NCI-H146 (cell line): ENCODE measurements at regions not wholly inside any gene's neighbourhood (a gene's known extent, or its start where the extent isn't known, plus 50 kb on each side); places are given as distances from the start of the nearest gene placed in this dataset.
A peak's percentile ranks its signal among the peaks of the same experiment; 100 is the strongest.

ENCODE experiments used
- DNase-seq: peaks from one replicate; lab custom pipeline; 2025; lab: John Stamatoyannopoulos, UW

GRCh38 chr3:176714034-176714433, 483.2 kb downstream of the TBL1XR1 start:
- no peak for DNase-seq

GRCh38 chr3:176712191-176712590, 485.1 kb downstream of the TBL1XR1 start:
- DNase-seq: no peak

- no peak for DNase-seq
Measured at GRCh38 chr3:176699288-176699687, 498.0 kb downstream of the TBL1XR1 start.

GRCh38 chr3:176697284-176697889, 499.9 kb downstream of the TBL1XR1 start:
- peak; percentile 72 for DNase-seq

DNA sequence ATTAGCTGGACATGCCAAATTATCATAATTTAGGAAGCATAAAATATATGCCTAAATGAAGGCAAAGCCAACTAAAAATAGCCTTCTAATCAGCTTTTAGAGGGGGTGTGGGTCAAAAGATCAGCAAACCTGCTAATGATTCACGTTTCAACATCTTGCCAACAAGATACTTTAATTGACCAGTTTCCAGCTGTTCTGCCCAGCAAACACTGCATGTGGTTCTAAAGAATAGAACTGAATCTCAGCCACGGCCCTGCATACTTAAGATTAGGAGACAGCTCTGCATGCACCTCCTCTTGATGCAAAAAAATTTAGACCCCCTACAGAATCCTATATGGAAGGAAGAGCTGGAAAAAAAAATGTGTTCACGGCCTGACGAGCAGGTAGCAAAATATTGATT, 500.5 kb downstream of the TBL1XR1 start:
- peak; percentile 81 for DNase-seq

DNA sequence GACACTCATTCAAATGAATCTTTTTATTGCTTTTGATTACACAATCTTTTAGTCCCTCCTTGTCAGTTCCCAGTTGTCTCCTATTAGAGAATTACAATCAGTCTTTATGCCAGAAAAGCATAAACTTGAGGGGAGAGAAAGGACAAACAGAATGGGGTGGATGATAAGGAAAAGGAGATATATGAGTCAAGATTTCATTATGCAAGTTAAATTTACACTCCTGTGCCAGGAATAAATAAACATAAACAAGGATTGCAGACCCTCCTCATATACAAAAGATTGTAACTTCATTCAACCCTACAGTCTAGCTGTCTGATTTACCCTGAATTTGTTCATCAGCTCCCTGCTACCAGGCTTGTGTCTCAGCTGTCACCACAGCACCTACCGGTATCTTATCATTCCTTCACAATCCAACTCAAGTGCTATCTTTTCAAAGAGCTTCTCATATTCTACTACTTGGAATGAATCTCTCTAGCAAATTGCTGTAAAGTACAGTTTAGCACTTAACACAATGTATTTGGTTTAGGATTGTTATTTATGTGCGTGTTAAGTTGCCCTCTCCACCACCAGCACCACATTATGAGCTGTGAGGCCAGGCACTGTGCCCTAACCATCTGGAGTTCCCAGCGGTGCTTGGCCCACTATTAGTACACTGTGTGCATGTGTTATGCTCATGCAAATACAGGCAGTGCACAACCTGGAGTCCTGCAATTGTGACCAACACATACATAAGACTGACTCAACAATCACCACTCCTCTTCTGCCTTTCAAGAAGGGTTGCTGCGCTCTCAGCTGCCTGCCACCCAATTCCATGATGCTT, 504.1 kb downstream of the TBL1XR1 start:
- DNase-seq: no peak

- no peak for DNase-seq
Measured at GRCh38 chr3:176692199-176692965, 504.9 kb downstream of the TBL1XR1 start.

DNA sequence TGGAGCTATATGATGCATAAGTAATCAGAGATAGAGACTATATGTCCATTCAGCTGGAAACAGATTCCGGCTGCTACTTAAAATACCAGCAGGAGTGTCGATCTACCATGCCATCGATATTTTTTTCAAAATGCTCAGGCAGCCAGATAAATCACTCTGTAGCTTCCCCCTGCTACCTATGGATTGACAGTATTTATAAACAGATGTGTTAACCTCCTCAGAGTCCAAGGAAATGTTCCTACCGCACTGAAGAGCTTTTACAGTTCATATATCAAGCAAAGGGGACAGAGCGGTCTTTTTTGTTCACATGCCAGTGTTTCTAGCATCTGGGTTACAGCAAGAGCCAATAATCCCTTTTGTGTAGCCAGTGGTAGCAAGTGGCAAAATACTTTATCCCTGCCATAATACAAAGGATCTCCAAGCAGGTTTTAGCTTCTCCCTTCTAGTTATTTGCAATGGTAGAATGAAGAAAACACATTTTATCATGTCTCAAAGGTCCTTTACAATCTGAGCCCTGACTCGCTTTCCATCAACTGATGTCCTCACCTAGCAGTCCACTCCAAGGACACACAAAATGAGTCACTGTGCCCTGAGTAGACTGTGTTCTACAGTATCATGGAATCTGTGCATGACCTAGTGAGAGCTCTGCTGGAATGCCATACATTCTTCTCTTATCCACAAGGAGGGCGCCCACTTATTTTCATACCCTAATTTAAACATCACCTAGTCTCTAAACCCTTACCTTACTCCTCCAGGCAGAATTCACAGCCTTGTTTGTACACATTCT, 507.0 kb downstream of the TBL1XR1 start:
- DNase-seq: no peak

DNA sequence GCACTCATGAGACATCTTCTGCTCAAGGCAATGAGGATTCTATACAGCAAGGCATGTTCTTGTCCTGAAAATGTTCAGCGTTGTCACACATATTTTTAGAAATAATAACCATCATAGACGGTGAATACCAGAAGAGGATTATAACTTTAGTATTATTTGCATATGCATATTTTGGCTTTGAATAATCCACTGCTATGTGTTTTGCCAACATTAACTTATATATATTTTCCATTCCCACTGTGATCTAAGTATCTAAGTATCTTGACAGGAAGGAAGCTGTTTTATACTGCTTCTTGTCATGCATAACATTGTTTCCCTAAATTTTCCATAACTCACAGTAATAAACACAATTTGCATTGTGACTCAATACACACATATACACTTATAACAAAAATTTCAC, 509.5 kb downstream of the TBL1XR1 start:
- no peak for DNase-seq

DNA sequence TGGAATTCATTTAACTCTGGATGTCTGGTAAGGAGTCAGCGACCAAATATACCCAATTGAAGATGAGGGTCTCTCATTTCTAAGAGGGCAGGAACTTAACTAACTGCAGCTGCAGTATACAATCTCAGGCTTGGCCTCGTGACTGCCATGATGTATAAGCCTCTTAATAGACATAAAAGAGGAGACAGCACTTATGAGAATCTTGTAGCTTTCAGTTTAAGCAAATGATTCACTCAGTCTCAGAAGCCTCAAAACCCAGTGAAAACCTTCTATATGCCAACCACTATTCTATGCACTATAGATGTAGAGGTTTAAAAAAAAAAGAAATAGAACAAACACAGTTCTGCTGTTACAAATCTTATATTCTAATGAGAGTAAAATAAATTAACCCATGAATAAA, 513.9 kb downstream of the TBL1XR1 start:
- no peak for DNase-seq

- peak; percentile 92 for DNase-seq
Measured at GRCh38 chr3:176663837-176664831, 533.1 kb downstream of the TBL1XR1 start.

GRCh38 chr3:176663387-176663786, 533.9 kb downstream of the TBL1XR1 start:
- peak; percentile 43 for DNase-seq

DNA sequence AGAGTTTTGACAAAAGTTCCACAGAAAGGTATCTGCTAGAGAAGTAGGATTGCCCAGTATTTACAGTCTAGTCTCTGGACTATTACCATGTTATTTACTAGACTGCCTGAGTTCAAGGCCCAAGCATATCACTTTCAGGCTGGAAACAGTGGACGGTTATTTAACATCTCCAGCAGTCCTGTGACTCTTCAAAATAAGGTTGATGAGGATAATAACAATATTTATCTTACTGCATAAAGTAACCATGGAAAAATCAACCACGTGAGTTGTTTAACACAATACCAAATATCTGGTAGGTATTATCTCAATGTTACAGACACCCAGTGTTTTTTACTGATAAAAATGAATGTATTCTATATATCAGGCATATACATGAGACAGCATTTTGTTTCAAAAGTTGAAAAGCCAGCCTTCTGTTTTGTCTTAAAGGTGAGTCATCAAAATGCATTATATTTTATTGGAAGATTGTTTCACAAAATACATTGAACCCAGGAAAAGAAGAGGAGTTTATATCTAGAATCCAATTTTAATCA, 535.8 kb downstream of the TBL1XR1 start:
- no peak for DNase-seq

GRCh38 chr3:176655404-176656094, 541.7 kb downstream of the TBL1XR1 start:
- no peak for DNase-seq

GRCh38 chr3:176651622-176652021, 545.7 kb downstream of the TBL1XR1 start:
- no peak for DNase-seq

DNA sequence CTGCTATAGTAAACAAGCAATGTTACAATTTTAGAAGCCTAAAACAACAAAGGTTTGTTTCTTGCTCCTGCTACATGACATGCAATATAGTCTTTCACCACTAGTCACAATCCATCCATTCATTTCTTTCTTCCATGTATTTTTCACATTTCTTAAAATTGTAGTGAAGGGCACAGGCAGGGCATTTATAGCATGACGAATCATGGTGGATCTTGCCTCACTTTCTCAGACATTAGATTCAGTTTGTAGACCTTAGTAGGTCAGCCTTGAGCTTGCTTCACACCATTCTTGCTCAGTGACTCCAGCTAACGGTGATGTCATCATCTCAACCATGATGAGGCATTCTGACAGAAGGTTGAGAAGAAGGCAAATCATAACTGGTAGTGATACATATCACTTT, 546.8 kb downstream of the TBL1XR1 start:
- no peak for DNase-seq

DNA sequence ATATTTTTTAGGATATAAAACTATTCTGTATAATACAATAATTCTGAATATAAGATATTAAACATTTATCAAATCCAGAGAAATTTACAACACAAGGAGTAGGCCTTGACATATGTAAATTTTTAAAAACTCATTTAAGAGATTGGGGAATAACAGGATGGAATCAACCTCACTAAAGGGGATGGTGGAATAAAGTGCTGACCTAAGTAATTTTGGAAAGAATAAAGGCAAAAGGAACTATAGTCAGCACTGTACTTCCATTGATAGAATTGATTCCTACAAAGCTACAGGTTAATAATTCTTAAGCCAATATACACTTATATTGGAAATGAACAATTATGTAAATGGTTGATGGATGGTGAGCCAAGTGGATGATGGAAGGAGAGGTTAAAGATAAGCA, 549.3 kb downstream of the TBL1XR1 start:
- DNase-seq: no peak

GRCh38 chr3:176633511-176633910, 563.8 kb downstream of the TBL1XR1 start:
- peak; percentile 78 for DNase-seq

GRCh38 chr3:176632925-176633324, 564.4 kb downstream of the TBL1XR1 start:
- DNase-seq: peak; percentile 37

DNA sequence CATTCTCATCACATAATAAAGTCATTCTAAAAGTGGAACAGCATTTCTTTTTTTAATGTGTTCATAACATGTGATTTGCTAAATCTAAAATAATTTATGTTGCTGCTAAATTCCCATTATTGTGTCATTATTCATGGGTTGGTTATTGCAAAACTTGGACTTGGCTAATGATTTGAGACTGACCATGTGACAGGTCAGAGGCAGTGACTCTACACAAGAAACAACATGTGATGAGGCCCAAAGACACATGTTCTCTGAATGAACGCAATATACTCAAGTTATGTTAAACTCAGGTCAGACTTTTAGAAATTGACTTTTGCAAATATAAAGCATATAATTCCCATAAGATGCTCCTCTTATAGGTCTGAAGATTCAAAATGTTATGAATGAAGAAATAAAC, 566.1 kb downstream of the TBL1XR1 start:
- DNase-seq: no peak
